HEK293 (cell line): ENCODE measurements at regions not wholly inside any gene's neighbourhood (a gene's known extent, or its start where the extent isn't known, plus 50 kb on each side); places are given as distances from the start of the nearest gene placed in this dataset.

ENCODE experiments used
- CTCF ChIP-seq: fragments of 450-650 bp; formaldehyde crosslinking; IDR thresholded peaks from 2 replicates; pipeline ENCODE4 v1.5.1; 2016; ENCODE audit warnings: missing biosample characterization, missing genetic modification characterization
- REST ChIP-seq: fragments of 450-650 bp; formaldehyde crosslinking; IDR thresholded peaks from 2 replicates; pipeline ENCODE4 v1.5.1; 2016; ENCODE audit warnings: missing biosample characterization, missing genetic modification characterization
- SETDB1 ChIP-seq: IDR thresholded peaks from one replicate; pipeline ENCODE4 v1.6.1; 2017; ENCODE audit warnings: mild to moderate bottlenecking, low read length, moderate library complexity, mixed read lengths; ENCODE audit not compliant: insufficient read length
- ZNF600 ChIP-seq: fragments of 450-650 bp; formaldehyde crosslinking; IDR thresholded peaks from 2 replicates; pipeline ENCODE4 v1.5.1; 2016; ENCODE audit warnings: missing biosample characterization, missing genetic modification characterization
- ZNF639 ChIP-seq: fragments of 450-650 bp; formaldehyde crosslinking; IDR thresholded peaks from 2 replicates; pipeline ENCODE4 v1.5.1; 2016; ENCODE audit warnings: missing biosample characterization, missing genetic modification characterization

- no peak for TF ChIP-seq CTCF (tag by site-specific recombination)
- no peak for TF ChIP-seq ZNF600
- TF ChIP-seq SETDB1: no peak
- TF ChIP-seq ZNF639 (tag by site-specific recombination): no peak
- no peak for TF ChIP-seq REST (tag by site-specific recombination)
Measured at GRCh38 chr10:53606981-53607380, 834.4 kb upstream of the MBL2 start.
